ENCODE measurements at regions not wholly inside any gene's neighbourhood (a gene's known extent, or its start where the extent isn't known, plus 50 kb on each side); places are given as distances from the start of the nearest gene placed in this dataset.

DNA sequence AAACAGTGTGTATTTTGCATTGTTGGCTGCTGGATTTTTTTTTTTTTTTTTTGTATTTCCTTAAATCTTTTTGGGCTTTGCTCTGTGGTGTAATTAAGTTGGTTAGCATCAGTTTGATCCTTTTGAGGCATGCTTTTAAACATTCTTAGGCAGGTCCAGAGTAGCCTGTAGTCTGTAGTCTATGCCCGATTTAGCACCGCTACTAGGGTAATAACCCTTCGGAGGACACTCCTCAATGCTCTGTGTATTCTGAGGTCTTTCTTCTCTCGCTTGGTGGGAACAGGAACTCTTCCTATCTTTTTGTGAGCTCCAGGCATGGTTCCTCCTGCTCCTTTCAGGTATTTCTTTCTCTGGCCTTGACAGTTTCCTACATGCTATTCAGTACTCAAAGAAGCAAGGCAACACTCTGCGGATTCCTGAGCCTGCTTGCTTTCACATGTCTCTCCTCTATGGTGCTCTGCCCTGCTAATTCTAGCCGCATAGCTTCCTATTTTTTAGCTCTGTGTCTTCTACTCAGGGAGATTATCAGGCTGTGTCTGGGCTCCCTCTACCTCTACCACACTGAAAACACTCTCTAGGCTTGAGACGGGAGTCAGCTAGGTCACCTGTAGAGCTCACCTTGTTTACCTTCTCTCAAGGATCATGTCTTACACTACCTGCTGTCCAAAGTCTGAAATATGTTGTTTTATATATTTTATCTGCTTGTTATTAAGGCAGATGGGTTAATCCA is 195.1 kb downstream of the NDFIP2 start:
- TF ChIP-seq, protein P1, sequence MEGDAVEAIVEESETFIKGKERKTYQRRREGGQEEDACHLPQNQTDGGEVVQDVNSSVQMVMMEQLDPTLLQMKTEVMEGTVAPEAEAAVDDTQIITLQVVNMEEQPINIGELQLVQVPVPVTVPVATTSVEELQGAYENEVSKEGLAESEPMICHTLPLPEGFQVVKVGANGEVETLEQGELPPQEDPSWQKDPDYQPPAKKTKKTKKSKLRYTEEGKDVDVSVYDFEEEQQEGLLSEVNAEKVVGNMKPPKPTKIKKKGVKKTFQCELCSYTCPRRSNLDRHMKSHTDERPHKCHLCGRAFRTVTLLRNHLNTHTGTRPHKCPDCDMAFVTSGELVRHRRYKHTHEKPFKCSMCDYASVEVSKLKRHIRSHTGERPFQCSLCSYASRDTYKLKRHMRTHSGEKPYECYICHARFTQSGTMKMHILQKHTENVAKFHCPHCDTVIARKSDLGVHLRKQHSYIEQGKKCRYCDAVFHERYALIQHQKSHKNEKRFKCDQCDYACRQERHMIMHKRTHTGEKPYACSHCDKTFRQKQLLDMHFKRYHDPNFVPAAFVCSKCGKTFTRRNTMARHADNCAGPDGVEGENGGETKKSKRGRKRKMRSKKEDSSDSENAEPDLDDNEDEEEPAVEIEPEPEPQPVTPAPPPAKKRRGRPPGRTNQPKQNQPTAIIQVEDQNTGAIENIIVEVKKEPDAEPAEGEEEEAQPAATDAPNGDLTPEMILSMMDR (IDR thresholded peaks at IDR 0.05 in 8 of 11, conservative IDR thresholded peaks at IDR 0.05 in 3 of 11), result no peak
- TF ChIP-seq POLR2AphosphoS5 (IDR thresholded peaks at IDR 0.05), result no peak

Measured in spleen (tissue), 7 donors.